Anterior cingulate cortex (tissue), 58 donors: ENCODE measurements at regions not wholly inside any gene's neighbourhood (a gene's known extent, or its start where the extent isn't known, plus 50 kb on each side); places are given as distances from the start of the nearest gene placed in this dataset.

Experiments
- DNase-seq, 58 donors: peaks; one replicate each; lab custom pipeline; 2025; lab: John Stamatoyannopoulos, UW

- no peak for DNase-seq
These were observed 144.6 kb downstream of the TPH2 start for GRCh38 chr12:72082986-72083820.

DNA sequence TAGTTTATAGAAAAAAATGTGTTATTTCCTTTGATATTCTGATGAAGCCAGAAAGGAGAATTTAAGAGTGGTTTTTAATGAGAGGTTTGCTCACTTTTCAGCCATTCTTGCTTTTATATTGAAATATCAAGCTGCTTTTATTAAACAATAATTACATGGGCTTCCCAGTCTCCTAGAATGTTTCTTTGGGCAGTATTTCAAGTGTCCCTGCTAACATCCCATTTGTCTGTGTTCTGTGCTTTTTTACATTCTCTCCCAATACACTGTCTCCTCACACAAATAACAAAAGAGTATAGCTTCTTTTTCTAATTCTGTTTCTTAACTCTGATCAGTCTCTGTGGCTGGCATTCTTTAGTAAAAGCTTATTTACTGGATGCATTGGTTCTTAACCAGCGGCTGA, 145.4 kb downstream of the TPH2 start:
- no peak for DNase-seq

- no peak for DNase-seq
These were observed 146.2 kb downstream of the TPH2 start for GRCh38 chr12:72084880-72085279.

DNA sequence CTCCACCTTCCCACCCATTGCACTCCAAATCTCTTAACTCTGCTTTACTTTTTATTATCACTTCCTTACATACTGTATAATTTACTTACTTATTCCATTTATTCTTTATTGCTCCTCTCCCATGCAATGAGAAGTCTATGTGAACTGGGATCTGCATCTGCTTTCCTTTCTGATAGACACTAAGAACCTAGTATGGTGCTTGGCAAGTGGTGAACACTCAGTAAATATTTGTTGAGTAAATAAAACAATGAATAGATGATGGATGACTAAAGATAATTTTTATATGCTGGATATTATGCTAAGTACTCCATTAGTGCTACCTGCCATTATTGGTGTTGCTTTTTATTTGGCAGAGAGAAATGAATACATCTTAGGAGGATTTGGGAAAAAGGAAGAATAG, 151.0 kb downstream of the TPH2 start:
- no peak for DNase-seq

GRCh38 chr12:72093424-72093823, 154.8 kb downstream of the TPH2 start:
- DNase-seq, result no peak

DNA sequence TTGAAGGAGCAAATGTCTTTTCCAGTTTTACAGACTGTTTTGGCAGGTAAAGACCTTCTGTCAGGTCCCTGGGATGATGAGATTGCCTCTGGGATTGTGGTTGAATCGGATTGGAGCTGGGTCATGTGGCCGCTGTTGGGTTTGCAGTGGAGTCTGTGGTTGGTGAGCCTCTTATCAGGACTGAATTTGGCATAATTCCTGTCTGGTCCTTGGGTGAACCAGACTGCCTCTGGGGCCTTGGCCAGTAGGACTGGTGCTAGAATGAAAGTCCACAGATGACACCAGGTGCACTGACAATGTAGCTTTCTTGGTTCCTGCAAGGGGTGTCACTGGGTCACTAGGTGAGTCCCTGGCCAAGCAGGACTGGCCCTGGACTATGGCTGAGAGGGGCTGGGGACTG, 155.3 kb downstream of the TPH2 start:
- no peak for DNase-seq

GRCh38 chr12:72094490-72094889, 155.8 kb downstream of the TPH2 start:
- no peak for DNase-seq

- peak in 2 of 58 donors; percentile 3 to 41 for DNase-seq
These were observed 156.4 kb downstream of the TPH2 start for GRCh38 chr12:72095025-72095424.

DNA sequence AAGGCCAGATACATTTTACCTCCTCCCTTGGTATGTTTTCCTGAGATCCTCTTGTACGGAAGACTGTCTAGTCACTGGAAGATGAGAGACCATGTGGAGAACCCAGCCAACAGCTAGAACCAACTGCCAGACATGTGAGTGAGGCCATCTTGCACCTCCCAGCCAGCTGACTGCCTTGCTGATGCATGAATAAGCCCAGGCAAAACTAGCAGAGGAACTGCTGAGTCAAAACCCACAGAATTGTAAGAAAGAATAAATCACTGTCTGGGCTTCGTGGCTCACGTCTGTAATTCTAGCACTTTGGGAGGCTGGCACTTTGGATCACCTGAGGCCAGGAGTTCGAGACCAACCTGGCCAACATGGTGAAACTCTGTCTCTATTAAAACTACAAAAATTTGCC, 160.0 kb downstream of the TPH2 start:
- no peak for DNase-seq

DNA sequence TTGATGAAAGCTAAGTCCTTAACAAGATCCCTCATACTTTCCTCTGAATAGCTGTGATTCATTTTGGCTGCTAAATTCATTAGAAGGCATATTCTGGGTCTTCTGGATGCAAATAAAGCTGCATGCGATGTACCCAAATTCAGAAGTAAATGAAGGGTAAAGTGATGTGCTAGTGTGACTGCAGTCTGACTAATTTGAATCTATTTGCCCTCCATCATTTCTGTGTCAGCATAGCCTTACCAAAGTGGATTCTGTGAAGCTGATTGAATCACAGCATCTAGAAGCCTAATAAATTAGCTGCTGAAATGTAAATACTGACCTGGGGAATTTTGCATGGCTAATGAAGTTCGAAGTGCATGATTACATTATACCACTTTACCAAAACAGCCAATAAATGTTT, 162.2 kb downstream of the TPH2 start:
- no peak for DNase-seq

DNA sequence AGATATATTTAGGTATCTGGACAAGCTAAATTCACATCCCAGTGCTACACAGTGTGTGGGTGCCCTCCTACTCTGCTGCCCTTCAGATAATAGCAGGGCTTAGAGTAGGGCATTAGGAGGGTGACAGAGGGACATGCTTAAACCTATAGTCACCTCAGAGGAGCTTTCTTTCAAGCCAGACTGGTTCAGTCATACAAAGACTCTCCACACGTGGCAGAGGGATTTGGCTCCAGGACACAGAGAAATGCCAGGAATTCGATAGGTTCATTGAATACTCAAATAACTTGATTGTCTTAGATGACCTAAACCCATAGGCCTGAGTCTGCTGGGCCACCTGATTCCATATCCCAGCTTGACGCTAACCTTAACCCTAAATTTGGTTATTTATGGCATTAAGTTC, 163.5 kb downstream of the TPH2 start:
- DNase-seq, result no peak

GRCh38 chr12:72105849-72106248, 166.3 kb upstream of the TRHDE start:
- no peak for DNase-seq

DNA sequence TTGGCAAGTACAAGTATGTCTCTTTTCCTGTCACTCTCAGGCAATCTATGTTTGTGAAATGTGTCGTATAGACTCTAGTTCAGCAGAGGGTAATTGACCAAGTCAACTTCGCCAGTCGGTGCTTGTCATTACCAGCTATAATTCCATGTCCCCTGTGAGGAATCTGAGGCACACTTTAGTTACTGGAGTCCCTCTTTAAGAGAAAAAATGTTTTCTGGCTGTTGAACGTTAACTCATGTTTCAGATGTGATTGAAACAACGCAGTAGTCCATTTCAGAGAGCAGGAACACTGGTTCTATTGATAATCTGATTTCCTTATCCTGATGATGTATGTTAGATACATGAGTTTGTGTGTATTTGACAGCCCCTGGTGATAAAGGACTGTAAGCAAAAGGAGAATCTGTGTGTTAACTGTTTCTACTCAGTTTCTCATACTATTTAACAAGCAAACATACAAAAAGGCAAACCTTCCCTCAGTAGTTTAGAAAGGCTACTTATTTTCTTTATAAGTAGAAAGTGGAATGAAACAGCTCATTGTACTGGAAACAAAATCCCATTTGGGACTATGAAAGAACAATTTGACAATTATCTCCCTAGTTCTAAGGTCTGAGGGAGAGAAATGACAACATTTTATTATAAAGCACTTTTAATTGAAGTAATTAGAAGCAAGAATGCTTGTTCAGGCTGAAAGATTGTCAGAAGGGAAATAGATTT, 161.1 kb upstream of the TRHDE start:
- peak in 1 of 58 donors; percentile 28 for DNase-seq

- no peak for DNase-seq
These were observed 160.5 kb upstream of the TRHDE start for GRCh38 chr12:72111706-72112105.

DNA sequence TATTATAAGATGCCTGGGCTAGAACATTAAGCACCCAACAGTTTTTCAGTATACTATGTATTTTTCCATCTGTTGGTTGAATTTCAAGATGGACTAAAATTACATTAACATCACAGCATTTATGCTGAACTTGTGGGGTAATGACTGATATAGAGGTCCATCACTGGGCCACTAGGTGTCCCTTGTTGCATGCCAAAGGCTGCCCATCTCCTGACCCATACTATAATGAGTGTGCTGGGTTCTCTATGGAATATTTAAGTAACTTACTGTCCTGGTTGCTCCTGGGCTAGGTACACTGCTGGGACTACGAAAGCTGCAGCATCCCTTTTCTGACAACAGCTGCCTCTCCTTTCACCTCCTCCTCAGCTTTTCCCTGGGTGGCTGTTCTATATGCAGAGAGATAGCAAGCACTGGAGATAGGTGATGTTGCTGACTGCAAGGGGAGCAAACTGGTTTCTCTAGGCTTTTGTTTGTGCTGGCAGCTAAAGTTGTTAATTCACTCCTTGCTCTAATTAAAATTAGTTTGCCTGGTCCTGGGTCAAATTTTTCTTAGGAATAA, 138.6 kb upstream of the TRHDE start:
- peak in 12 of 58 donors; percentile 2 to 71 (median 14) for DNase-seq

DNA sequence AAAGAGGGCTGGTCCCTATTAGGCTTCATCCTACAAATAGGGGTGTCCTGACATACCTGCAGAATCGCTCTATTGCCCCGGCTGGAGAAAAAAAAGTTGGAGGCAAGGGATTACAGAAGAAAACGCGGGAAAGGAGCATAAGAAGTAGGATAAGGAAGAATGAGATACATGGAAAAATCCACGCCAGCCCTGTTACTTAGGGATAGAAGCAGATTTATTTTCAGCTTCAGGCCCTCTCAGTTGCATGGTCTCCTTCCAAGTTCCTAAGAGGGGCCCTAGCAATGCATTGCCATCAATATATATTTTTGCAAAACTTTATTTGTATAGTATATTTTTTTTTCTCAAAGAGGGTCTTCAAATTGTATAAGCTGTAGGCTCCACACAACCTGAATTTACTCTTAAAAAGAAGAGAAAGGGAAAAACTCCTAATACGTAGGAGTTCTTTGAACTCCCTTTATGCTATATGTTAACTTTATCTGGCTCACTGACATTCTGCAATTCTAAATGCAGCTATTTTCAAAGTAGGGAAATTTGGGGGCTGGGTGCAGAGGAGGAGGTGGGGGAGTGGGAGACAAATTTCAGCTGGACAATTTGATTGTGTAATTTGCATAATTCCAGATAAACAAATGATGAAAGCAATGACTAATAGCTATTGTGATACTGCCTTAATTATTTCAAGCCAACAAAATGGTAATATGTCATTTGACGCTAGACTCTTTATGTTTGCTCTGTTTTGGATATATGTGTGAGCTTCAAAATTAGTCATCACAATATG, 137.7 kb upstream of the TRHDE start:
- no peak for DNase-seq

- peak in 1 of 58 donors; percentile 32 for DNase-seq
These were observed 137.2 kb upstream of the TRHDE start for GRCh38 chr12:72135021-72135301.

- DNase-seq, result no peak
These were observed 135.4 kb upstream of the TRHDE start for GRCh38 chr12:72136792-72137191.

GRCh38 chr12:72139411-72139810, 132.8 kb upstream of the TRHDE start:
- no peak for DNase-seq

GRCh38 chr12:72141381-72141780, 130.8 kb upstream of the TRHDE start:
- no peak for DNase-seq

DNA sequence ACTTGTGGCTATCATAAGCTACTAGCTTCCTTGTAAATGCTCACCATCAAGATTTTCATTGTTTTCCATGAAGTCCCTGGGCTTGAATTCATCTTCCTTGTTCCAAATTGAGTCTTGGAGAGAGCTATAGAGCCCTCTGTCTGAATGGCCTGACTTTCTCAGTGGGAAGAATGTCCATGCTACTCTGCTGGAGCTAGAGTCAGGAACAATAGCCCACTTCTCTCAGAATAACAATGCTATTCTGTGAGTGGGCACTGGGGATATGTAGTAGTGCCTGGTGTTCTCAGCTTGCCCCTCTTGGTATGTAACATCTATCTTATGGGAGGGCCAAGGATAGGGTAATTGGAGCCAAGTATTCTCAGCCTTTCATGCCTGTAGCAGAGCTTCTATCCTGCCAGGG, 127.6 kb upstream of the TRHDE start:
- peak in 1 of 58 donors; percentile 2 for DNase-seq
